ENCODE measurements at regions not wholly inside any gene's neighbourhood (a gene's known extent, or its start where the extent isn't known, plus 50 kb on each side); places are given as distances from the start of the nearest gene placed in this dataset.
A peak's percentile ranks its signal among the peaks of the same experiment; 100 is the strongest.
"Not testable (repeated sequence)": the region's sequence is repeated elsewhere in the genome, so short reads cannot be mapped to it uniquely, and the experiment has no call there.

DNA sequence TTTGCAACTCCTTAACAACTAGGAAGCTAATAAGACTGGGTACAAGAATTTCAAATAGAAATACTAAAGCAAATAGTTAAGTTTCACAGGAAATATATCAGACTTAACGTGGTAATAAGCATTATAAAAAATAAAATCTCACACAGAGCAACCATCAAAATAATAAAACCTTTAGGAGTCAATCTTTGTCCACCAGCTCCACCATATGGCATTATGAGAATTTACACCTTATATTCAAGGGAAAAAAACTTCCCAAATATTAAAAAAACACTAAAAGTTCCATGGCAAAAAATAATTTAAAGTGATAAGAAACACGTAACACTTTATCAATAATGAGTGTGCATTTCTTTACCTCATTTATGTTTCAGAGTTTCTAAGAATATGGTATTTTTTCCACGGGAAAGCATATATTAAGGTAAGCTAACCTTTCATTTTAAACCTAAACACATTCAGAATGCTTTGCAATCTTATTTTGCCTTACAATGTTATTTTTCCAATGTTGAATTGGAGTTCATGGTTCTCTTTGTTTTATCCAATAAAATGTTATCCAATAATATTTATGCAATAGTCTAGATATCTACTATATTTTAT lies 423.2 kb upstream of the SGCG start:
- DNase-seq (ENCODE audit: low spot score), result peak; percentile 22

DNA sequence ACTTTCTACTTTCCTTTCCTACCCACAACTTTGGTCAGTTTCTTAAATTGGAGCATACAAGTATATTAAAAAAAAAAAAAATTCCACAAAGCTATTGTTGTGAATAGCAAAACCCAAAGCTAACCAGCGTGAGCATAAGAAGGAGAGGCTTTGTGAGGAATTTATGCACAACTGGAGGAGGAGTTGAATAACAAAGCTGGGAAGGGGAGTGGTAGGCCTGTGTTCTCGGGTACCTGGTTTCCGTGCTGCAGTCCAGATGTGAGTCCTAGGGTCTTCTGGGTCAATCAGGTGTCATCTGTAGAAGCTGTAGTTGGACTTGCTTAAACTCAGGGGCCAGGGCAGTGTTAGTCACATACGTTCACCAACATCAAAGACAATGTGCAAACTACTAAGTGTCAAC lies 422.5 kb upstream of the SGCG start:
- DNase-seq (ENCODE audit: low spot score), result no peak

- no peak for DNase-seq (ENCODE audit: low spot score)
Measured at GRCh38 chr13:22761709-22762108, 419.1 kb upstream of the SGCG start.

GRCh38 chr13:22765547-22765946 lies 415.2 kb upstream of the SGCG start:
- DNase-seq (ENCODE audit: low spot score), result no peak

- DNase-seq (ENCODE audit: low spot score), result no peak
Measured at GRCh38 chr13:22770891-22771290, 409.9 kb upstream of the SGCG start.

DNA sequence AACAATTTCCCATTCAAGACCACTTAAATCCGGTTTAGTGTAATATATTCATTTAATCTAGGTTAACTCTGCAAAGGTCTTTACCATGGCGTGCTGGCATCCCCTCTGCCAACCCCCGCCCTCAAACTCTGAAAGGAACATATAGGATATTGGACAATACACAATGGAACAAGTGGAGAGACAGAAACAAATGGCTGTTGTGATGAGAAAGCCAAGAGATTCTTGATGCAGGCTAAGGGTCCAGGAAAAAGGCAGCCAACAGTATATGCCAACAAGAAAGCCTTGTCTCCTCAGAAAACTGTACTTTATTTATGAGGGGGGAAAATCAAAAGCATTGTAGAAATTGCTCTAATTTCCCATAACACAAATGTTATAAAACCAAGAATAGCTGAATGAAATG lies 407.3 kb upstream of the SGCG start:
- no peak for DNase-seq (ENCODE audit: low spot score)

GRCh38 chr13:22776394-22777186 lies 404.2 kb upstream of the SGCG start:
- DNase-seq (ENCODE audit: low spot score), result no peak

DNA sequence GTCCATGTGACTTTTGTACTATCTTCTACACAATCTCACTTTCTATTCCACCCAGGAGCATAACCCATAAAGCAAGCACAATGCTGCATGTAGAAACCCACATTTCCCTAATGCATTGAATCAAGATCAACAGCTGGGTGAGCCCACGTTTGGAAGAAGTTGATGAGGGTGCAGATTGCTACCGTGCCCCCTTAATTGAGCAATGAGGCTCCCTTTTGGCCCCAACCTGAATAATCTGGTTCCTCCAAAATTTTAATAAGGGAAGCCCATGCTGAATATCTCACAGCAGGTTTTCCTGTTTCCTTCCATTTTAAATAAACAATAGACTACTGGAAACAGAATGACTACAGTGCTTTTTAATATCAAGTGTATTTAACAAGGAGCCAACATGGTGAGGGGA lies 403.6 kb upstream of the SGCG start:
- no peak for DNase-seq (ENCODE audit: low spot score)

DNA sequence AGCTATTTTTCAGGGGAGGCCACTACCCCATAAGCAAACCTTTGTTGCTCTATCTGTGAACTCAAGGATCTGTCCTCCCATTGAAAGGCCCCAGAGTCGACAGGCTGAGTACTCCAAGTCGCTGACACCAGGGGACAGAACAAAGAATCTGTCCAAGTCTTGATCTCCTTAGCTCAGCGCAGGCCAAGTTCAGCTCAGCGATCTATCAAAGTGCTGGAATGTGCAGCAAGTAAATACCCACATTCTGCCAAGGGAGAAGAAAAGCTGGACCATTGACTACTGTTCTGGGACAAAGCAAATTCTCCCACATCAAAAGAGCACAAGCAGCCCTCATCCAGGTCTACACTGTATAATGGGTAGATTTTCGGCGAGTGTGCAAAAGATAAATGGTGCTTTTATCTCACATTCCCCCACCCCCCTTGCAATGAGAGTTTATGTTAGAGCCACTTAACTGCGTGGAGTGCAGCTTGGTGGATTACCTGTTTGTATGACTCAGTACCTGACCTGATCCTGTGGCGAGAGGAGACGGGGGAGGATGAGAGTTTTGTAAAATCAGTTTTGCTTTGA lies 391.7 kb upstream of the SGCG start:
- no peak for DNase-seq (ENCODE audit: low spot score)

GRCh38 chr13:22789916-22790315 lies 390.9 kb upstream of the SGCG start:
- no peak for DNase-seq (ENCODE audit: low spot score)

GRCh38 chr13:22793598-22794134 lies 387.1 kb upstream of the SGCG start:
- no peak for DNase-seq (ENCODE audit: low spot score)

DNA sequence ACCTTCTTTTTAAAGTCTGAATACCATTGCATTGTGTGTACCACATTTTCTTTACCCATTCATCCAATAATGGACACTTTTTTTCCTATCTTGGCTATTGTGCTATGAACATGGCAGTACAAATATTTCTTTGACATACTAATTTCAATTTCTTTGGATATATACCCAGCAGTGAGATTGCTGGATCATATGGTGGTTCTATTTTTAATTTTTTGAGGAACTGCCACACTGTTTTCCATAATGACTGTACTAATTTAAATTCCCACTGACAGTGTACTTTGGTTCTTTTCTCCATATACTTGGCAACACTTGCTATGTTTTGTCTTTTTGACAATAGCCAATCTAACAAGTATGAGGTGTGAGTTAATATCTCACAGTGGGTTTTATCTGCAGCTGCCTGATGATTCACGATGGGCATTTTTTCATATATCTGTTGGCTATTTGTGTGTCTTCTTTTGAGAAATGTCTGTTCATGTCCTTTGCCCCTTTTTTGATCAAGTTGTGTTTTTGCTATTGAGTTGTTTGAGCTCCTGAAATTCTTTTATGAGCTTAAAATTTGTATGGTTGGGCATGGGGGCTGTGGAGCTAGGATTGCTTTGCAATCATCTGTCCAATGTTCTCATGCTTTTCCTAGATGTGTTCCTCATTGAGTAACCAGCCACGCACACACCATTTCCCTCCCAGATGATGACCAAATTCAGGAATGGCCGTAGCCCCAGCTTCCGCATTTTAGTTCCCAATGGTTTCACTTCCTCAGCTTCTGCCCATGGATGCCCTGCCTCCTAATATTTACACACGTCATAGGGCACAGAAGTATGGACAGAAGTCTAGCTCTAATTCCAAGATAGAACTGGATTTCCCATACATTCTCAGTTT lies 380.0 kb upstream of the SGCG start:
- DNase-seq (ENCODE audit: low spot score), result no peak

- DNase-seq (ENCODE audit: low spot score), result no peak
Measured at GRCh38 chr13:22801402-22802003, 379.3 kb upstream of the SGCG start.

- DNase-seq (ENCODE audit: low spot score), result no peak
Measured at GRCh38 chr13:22812793-22813192, 368.0 kb upstream of the SGCG start.

GRCh38 chr13:22813531-22814377 lies 367.0 kb upstream of the SGCG start:
- not testable (repeated sequence) for DNase-seq (ENCODE audit: low spot score)

GRCh38 chr13:22814433-22814832 lies 366.3 kb upstream of the SGCG start:
- DNase-seq (ENCODE audit: low spot score), result not testable (repeated sequence)

- no peak for DNase-seq (ENCODE audit: low spot score)
Measured at GRCh38 chr13:22821589-22821988, 359.2 kb upstream of the SGCG start.

GRCh38 chr13:22825186-22825585 lies 355.6 kb upstream of the SGCG start:
- DNase-seq (ENCODE audit: low spot score), result no peak

GRCh38 chr13:22828081-22828480 lies 352.7 kb upstream of the SGCG start:
- DNase-seq (ENCODE audit: low spot score), result no peak

DNA sequence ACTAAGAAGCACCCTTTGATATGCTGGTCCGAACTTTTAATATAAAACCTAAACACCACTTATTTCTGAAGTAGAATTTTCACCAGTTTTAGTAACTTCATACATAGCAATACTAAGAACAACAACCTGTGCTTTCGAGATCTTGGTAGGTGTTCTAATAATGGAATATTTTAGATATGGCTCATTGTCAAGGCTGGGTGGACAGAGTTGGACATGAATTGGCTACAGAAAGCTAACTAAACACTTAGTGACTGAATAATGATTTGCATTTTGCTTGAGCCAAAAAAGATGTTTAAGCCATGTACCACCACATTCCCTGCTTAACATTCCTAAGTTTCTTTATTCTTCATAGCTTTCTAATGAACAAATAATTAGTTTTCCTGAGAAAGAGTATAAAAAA lies 344.3 kb upstream of the SGCG start:
- no peak for DNase-seq (ENCODE audit: low spot score)
